ENCODE measurements at regions not wholly inside any gene's neighbourhood (a gene's known extent, or its start where the extent isn't known, plus 50 kb on each side); places are given as distances from the start of the nearest gene placed in this dataset.

DNA sequence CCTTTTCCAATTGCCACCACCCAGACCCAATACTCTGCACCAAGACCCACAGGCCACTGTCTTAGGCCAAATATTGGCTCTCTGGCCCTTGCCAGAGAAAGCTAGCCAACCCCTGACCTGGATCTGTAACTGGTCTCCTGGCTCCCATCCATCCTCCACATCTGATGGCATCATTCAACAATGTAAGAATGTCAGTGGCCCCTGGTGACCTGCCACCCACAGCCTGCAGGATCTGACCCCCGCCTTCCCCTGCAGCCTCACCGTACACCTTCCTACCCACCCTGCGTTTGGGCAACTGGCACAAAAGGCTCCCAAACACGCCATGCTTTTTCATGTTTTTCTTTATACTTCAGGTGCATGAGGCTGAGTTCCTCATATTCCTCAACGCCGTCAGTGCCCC is 60.0 kb upstream of the ASAP2 start:
- Histone ChIP-seq H3K27ac (no peak overlapping the region), H3K4me1 (peaks cover 5 to 33% (median 22%) of the 10 kb centered on the region in 4 donors), H3K36me3 (no peaks in the 10 kb centered on the region), H3K27me3 (no peaks in the 10 kb centered on the region), H3K9me3 (no peaks in the 10 kb centered on the region), H3K4me3 (no peak overlapping the region)
- TF ChIP-seq POLR2AphosphoS5 (IDR thresholded peaks at IDR 0.05) = no peak
- TF ChIP-seq CTCF (IDR thresholded peaks at IDR 0.05) = no peak
- no peak for TF ChIP-seq POLR2A (IDR thresholded peaks at IDR 0.05)
- no peak for TF ChIP-seq EP300 (IDR thresholded peaks at IDR 0.05)
- intact Hi-C loops (cut with DNase I; ENCODE audit: low total_unique reads) = no loop called here
- WGBS, 5 donors = 89 to 96% (median 94%) methylated on average over 6 of the region's 6 CpGs
- DNase-seq = no peak

DNA sequence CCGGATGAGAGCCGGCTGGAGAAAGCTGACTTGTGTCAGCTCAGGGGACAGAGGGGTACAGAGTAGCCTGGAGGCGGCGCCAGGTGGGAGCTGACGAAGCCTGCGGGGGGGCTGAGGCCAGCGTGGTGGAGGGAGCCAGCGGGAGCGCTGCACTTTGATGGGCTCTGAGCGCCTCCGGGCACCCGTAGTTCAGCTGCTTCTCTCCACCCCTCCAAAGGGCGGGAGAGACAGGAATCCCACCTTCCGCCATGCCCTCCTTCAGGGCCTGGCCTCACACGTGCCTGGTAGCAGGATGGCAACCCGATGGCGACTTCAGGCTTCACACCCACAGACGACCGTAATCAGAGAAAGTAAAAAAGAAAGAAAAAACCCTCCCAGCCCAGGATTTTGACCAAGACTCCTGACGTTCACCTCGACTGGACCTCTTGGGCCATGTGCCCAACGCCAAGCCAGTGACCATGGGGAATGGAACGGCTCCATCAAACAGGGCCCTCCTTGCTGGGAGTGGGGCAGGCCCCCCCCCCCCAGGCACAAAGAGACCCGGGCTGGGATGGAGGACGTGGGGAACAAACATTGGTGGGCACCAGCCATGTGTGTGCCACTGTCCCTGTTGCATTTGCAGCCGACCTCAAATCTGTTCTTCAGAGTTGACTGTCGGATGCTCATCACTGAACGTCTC is 60.7 kb upstream of the ASAP2 start:
- Histone ChIP-seq H3K9me3 (no peaks in the 10 kb centered on the region), H3K36me3 (no peaks in the 10 kb centered on the region), H3K4me3 (no peak overlapping the region), H3K27ac (no peak overlapping the region), H3K27me3 (no peaks in the 10 kb centered on the region), H3K4me1 (peaks cover 5 to 33% (median 22%) of the 10 kb centered on the region in 4 donors)
- no peak for TF ChIP-seq POLR2AphosphoS5 (IDR thresholded peaks at IDR 0.05)
- no peak for TF ChIP-seq EP300 (IDR thresholded peaks at IDR 0.05)
- TF ChIP-seq CTCF (IDR thresholded peaks at IDR 0.05) = no peak
- no peak for TF ChIP-seq POLR2A (IDR thresholded peaks at IDR 0.05)
- 87 to 91% (median 88%) methylated on average over 26 to 28 of the region's 28 CpGs for WGBS, 5 donors
- no peak for DNase-seq
- intact Hi-C loops (cut with DNase I; ENCODE audit: low total_unique reads) = no loop called here

DNA sequence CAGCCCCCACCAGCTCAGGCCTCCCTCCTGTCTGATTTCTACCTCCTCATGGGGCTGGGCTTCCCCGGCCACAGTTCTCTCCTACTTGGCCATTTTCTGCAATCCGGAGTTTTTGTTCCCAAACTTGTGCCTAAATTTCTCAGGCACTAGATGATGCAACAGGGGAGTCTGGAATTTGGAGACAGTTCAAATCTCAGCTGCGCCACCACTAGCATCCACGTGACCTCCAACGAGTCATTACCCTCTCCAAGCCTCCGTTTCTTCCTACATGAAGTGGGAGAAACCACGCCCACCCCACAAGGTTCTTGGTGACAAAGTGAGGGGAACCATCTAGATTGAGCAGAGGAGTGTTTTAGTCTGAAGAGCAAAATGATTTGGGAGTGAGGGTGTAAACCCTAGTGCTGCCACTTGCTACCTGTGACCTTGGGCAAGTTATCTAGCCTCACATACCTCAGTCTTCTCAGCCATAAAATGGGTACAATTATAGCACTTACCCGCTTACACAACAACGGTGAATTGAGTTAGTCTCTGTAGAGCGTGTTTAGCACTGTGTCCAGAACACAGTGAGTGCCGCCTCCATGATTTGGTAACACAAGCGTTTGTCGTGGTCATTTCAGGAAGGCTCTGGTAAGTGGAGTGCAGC is 61.4 kb upstream of the ASAP2 start:
- 70 to 79% (median 74%) methylated on average over 13 of the region's 13 CpGs for WGBS, 5 donors
- TF ChIP-seq CTCF (IDR thresholded peaks at IDR 0.05) (no peak), POLR2AphosphoS5 (IDR thresholded peaks at IDR 0.05) (no peak), POLR2A (IDR thresholded peaks at IDR 0.05) (no peak), EP300 (IDR thresholded peaks at IDR 0.05) (no peak)
- Histone ChIP-seq H3K27ac (no peak overlapping the region), H3K27me3 (no peaks in the 10 kb centered on the region), H3K4me1 (peaks cover 5 to 33% (median 22%) of the 10 kb centered on the region in 4 donors), H3K9me3 (no peaks in the 10 kb centered on the region), H3K36me3 (no peaks in the 10 kb centered on the region), H3K4me3 (no peak overlapping the region)
- DNase-seq = no peak
- intact Hi-C loops (cut with DNase I; ENCODE audit: low total_unique reads) = no loop called here

GRCh38 chr2:9144617-9145016 is 62.0 kb upstream of the ASAP2 start:
- no peak for DNase-seq
- WGBS, 5 donors = 61 to 78% (median 70%) methylated on average over 5 of the region's 5 CpGs
- TF ChIP-seq POLR2AphosphoS5 (IDR thresholded peaks at IDR 0.05) (no peak), CTCF (IDR thresholded peaks at IDR 0.05) (no peak), EP300 (IDR thresholded peaks at IDR 0.05) (no peak), POLR2A (IDR thresholded peaks at IDR 0.05) (no peak)
- H3K36me3 ChIP-seq = no peaks in the 10 kb centered on the region
- peak overlapping the region in 1 of 5 donors; percentile 30 for H3K27ac ChIP-seq
- H3K4me3 ChIP-seq = no peak overlapping the region
- no peaks in the 10 kb centered on the region for H3K27me3 ChIP-seq
- H3K4me1 ChIP-seq = peaks cover 9 to 37% (median 24%) of the 10 kb centered on the region in 4 donors
- intact Hi-C loops (cut with DNase I; ENCODE audit: low total_unique reads) = loop anchor here (5.0 kb wide), 1 partner anchor 188 kb away; no protein-coding TSS in a partner anchor
- H3K9me3 ChIP-seq = no peaks in the 10 kb centered on the region

Measured in stomach (tissue), 8 donors.